ENCODE measurements at regions not wholly inside any gene's neighbourhood (a gene's known extent, or its start where the extent isn't known, plus 50 kb on each side); places are given as distances from the start of the nearest gene placed in this dataset.

DNA sequence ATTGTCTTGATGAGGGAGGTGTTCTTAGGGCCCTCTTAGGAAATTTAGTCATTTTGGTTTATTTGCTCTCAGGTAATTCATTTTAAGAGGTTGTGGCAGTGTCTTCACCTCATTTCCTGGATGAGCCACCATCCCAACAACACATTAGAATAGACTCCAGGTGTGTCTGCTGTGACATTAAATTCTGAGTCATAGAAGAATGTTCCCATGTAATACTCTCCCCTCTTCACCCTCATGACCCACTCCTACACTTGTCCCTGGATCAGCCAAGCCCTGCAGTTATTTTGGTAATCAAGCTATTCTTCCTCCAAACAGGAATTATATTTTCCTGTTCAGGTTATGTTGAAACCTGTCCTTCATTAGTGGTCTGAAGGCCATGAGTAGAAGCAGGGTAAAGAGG is 944.1 kb downstream of the SORCS3 start:
- TF ChIP-seq, protein P1, sequence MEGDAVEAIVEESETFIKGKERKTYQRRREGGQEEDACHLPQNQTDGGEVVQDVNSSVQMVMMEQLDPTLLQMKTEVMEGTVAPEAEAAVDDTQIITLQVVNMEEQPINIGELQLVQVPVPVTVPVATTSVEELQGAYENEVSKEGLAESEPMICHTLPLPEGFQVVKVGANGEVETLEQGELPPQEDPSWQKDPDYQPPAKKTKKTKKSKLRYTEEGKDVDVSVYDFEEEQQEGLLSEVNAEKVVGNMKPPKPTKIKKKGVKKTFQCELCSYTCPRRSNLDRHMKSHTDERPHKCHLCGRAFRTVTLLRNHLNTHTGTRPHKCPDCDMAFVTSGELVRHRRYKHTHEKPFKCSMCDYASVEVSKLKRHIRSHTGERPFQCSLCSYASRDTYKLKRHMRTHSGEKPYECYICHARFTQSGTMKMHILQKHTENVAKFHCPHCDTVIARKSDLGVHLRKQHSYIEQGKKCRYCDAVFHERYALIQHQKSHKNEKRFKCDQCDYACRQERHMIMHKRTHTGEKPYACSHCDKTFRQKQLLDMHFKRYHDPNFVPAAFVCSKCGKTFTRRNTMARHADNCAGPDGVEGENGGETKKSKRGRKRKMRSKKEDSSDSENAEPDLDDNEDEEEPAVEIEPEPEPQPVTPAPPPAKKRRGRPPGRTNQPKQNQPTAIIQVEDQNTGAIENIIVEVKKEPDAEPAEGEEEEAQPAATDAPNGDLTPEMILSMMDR (conservative IDR thresholded peaks at IDR 0.05; ENCODE audit: low read depth in 2 of 2), result no peak
- TF ChIP-seq, protein P2, sequence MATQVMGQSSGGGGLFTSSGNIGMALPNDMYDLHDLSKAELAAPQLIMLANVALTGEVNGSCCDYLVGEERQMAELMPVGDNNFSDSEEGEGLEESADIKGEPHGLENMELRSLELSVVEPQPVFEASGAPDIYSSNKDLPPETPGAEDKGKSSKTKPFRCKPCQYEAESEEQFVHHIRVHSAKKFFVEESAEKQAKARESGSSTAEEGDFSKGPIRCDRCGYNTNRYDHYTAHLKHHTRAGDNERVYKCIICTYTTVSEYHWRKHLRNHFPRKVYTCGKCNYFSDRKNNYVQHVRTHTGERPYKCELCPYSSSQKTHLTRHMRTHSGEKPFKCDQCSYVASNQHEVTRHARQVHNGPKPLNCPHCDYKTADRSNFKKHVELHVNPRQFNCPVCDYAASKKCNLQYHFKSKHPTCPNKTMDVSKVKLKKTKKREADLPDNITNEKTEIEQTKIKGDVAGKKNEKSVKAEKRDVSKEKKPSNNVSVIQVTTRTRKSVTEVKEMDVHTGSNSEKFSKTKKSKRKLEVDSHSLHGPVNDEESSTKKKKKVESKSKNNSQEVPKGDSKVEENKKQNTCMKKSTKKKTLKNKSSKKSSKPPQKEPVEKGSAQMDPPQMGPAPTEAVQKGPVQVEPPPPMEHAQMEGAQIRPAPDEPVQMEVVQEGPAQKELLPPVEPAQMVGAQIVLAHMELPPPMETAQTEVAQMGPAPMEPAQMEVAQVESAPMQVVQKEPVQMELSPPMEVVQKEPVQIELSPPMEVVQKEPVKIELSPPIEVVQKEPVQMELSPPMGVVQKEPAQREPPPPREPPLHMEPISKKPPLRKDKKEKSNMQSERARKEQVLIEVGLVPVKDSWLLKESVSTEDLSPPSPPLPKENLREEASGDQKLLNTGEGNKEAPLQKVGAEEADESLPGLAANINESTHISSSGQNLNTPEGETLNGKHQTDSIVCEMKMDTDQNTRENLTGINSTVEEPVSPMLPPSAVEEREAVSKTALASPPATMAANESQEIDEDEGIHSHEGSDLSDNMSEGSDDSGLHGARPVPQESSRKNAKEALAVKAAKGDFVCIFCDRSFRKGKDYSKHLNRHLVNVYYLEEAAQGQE (IDR thresholded peaks at IDR 0.05; ENCODE audit: unreplicated experiment), result no peak
- TF ChIP-seq EZH2 (IDR thresholded peaks at IDR 0.05; ENCODE audit: low read depth, unreplicated experiment) (no peak), JUNB (IDR thresholded peaks at IDR 0.05; ENCODE audit: unreplicated experiment) (no peak), CREB1 (CRISPR knock-in tag; IDR thresholded peaks at IDR 0.05; ENCODE audit: low read depth) (no peak), STAT1 (IDR thresholded peaks at IDR 0.05; ENCODE audit: unreplicated experiment) (no peak), EZH2phosphoT487 (IDR thresholded peaks at IDR 0.05; ENCODE audit: unreplicated experiment) (no peak), ZNF114 (CRISPR knock-in tag; IDR thresholded peaks at IDR 0.05) (no peak)
- TF ChIP-seq, protein P3, sequence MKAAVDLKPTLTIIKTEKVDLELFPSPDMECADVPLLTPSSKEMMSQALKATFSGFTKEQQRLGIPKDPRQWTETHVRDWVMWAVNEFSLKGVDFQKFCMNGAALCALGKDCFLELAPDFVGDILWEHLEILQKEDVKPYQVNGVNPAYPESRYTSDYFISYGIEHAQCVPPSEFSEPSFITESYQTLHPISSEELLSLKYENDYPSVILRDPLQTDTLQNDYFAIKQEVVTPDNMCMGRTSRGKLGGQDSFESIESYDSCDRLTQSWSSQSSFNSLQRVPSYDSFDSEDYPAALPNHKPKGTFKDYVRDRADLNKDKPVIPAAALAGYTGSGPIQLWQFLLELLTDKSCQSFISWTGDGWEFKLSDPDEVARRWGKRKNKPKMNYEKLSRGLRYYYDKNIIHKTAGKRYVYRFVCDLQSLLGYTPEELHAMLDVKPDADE (IDR thresholded peaks at IDR 0.05), result no peak

All from GM23338 (cell line).